RWPE2 (cell line): ENCODE measurements at regions not wholly inside any gene's neighbourhood (a gene's known extent, or its start where the extent isn't known, plus 50 kb on each side); places are given as distances from the start of the nearest gene placed in this dataset.
"Not testable (repeated sequence)": the region's sequence is repeated elsewhere in the genome, so short reads cannot be mapped to it uniquely, and the experiment has no call there.

Source experiments
- ATAC-seq: fragments of 200-7000 bp; cut with Tn5 transposase; 3 replicates; pipeline ENCODE4 v1.9.1; 2021; ENCODE audit warnings: low read depth
- DNase-seq: peaks from one replicate; pipeline ENCODE4 v3.0.0-alpha.2; 2020; ENCODE audit warnings: low spot score
- H3K27ac ChIP-seq: fragments of 450-650 bp; 2 replicates; pipeline ENCODE4 v1.5.1; 2017; ENCODE audit warnings: mild to moderate bottlenecking; ENCODE audit not compliant: poor library complexity, severe bottlenecking
- H3K27me3 ChIP-seq: fragments of 250-450 bp; sonication (Bioruptor Pico); 2 replicates; pipeline ENCODE4 v1.5.1; 2021; ENCODE audit warnings: mild to moderate bottlenecking, moderate library complexity; ENCODE audit not compliant: insufficient read depth, poor library complexity, severe bottlenecking
- H3K36me3 ChIP-seq: fragments of 250-450 bp; sonication (Bioruptor Pico); 2 replicates; pipeline ENCODE4 v1.5.1; 2020; ENCODE audit warnings: low read depth, mild to moderate bottlenecking, moderate library complexity
- H3K4me1 ChIP-seq: fragments of 250-450 bp; sonication (Bioruptor Pico); 2 replicates; pipeline ENCODE4 v1.5.1; 2021; ENCODE audit warnings: mild to moderate bottlenecking, moderate library complexity; ENCODE audit not compliant: insufficient read depth, poor library complexity, severe bottlenecking
- H3K4me3 ChIP-seq: fragments of 250-450 bp; sonication (Bioruptor Pico); 2 replicates; pipeline ENCODE4 v1.5.1; 2021; ENCODE audit warnings: mild to moderate bottlenecking, moderate library complexity; ENCODE audit not compliant: severe bottlenecking
- H3K9me3 ChIP-seq: fragments of 250-450 bp; sonication (Bioruptor Pico); 2 replicates; pipeline ENCODE4 v1.5.1; 2021; ENCODE audit warnings: mild to moderate bottlenecking, moderate library complexity; ENCODE audit not compliant: severe bottlenecking
- CTCF ChIP-seq: fragments of 450-650 bp; IDR thresholded peaks from one replicate; pipeline ENCODE4 v1.5.1; 2017; ENCODE audit warnings: mild to moderate bottlenecking, moderate library complexity; ENCODE audit not compliant: poor library complexity, severe bottlenecking

- Histone ChIP-seq H3K9me3 (no peaks in the 10 kb centered on the region), H3K4me3 (no peak overlapping the region), H3K36me3 (no peaks in the 10 kb centered on the region), H3K27ac (no peak overlapping the region), H3K4me1 (no peaks in the 10 kb centered on the region), H3K27me3 (no peaks in the 10 kb centered on the region)
- no peak for ATAC-seq
- DNase-seq: no peak
- no peak for TF ChIP-seq CTCF
Observed at GRCh38 chr1:238384381-238384780, 493.7 kb upstream of the ZP4 start.

- no peaks in the 10 kb centered on the region for H3K36me3 ChIP-seq
- H3K27ac ChIP-seq: no peak overlapping the region
- no peaks in the 10 kb centered on the region for H3K9me3 ChIP-seq
- TF ChIP-seq CTCF: no peak
- H3K27me3 ChIP-seq: no peaks in the 10 kb centered on the region
- H3K4me3 ChIP-seq: no peak overlapping the region
- DNase-seq: no peak
- no peak for ATAC-seq
- H3K4me1 ChIP-seq: no peaks in the 10 kb centered on the region
Observed at GRCh38 chr1:238380167-238380566, 489.4 kb upstream of the ZP4 start.

- H3K36me3 ChIP-seq, DNase-seq, H3K4me1 ChIP-seq, H3K27ac ChIP-seq, ATAC-seq, H3K9me3 ChIP-seq, H3K4me3 ChIP-seq, H3K27me3 ChIP-seq: not testable (repeated sequence)
Observed at GRCh38 chr1:238379446-238379845, 488.7 kb upstream of the ZP4 start.

- ATAC-seq (no peak), DNase-seq (no peak)
- H3K4me3 ChIP-seq: no peak overlapping the region
- H3K27ac ChIP-seq: no peak overlapping the region
- no peak for TF ChIP-seq CTCF
- H3K4me1 ChIP-seq: no peaks in the 10 kb centered on the region
- H3K36me3 ChIP-seq: no peaks in the 10 kb centered on the region
- no peaks in the 10 kb centered on the region for H3K27me3 ChIP-seq
- no peaks in the 10 kb centered on the region for H3K9me3 ChIP-seq
Observed at GRCh38 chr1:238377280-238377919, 486.7 kb upstream of the ZP4 start.

- no peak overlapping the region for H3K27ac ChIP-seq
- H3K4me1 ChIP-seq: no peaks in the 10 kb centered on the region
- H3K36me3 ChIP-seq: no peaks in the 10 kb centered on the region
- H3K4me3 ChIP-seq: no peak overlapping the region
- no peak for TF ChIP-seq CTCF
- DNase-seq (no peak), ATAC-seq (no peak)
- no peaks in the 10 kb centered on the region for H3K9me3 ChIP-seq
- no peaks in the 10 kb centered on the region for H3K27me3 ChIP-seq
Observed at GRCh38 chr1:238370599-238370998, 479.9 kb upstream of the ZP4 start.
